ENCODE measurements at regions not wholly inside any gene's neighbourhood (a gene's known extent, or its start where the extent isn't known, plus 50 kb on each side); places are given as distances from the start of the nearest gene placed in this dataset.

GRCh38 chr5:171709930-171710329, 75.7 kb upstream of the SMIM23 start:
- TF ChIP-seq EZH2phosphoT487 (IDR thresholded peaks at IDR 0.05; ENCODE audit: insufficient read depth, low read depth) (no peak), EZH2 (IDR thresholded peaks at IDR 0.05; ENCODE audit: insufficient read depth, poor library complexity, severe bottlenecking) (no peak)

All from GM23248 (cell line).